ENCODE measurements at regions not wholly inside any gene's neighbourhood (a gene's known extent, or its start where the extent isn't known, plus 50 kb on each side); places are given as distances from the start of the nearest gene placed in this dataset.
"Not testable (repeated sequence)": the region's sequence is repeated elsewhere in the genome, so short reads cannot be mapped to it uniquely, and the experiment has no call there.

- Mint-ChIP-seq H3K27ac (no peak overlapping the region), H3K4me3 (no peak overlapping the region), H3K9me3 (no peaks in the 10 kb centered on the region), H3K4me1 (no peaks in the 10 kb centered on the region), H3K27me3 (peaks cover 7% of the 10 kb centered on the region)
- ATAC-seq (no peak), DNase-seq (no peak)
Observed at GRCh38 chr7:94135180-94135579, 131.0 kb upstream of the BET1 start.

- Mint-ChIP-seq H3K9me3 (no peaks in the 10 kb centered on the region), H3K27ac (no peak overlapping the region), H3K27me3 (peaks cover 24% of the 10 kb centered on the region), H3K4me1 (no peaks in the 10 kb centered on the region), H3K4me3 (no peak overlapping the region)
- ATAC-seq (no peak), DNase-seq (no peak)
Observed at GRCh38 chr7:94142281-94142680, 138.1 kb upstream of the BET1 start.

- no peak overlapping the region for H3K4me3 Mint-ChIP-seq
- ATAC-seq (no peak), DNase-seq (no peak)
- H3K4me1 Mint-ChIP-seq = no peaks in the 10 kb centered on the region
- H3K9me3 Mint-ChIP-seq = no peaks in the 10 kb centered on the region
- no peak overlapping the region for H3K27ac Mint-ChIP-seq
- peaks cover 30% of the 10 kb centered on the region for H3K27me3 Mint-ChIP-seq
Observed at GRCh38 chr7:94145602-94146001, 141.4 kb upstream of the BET1 start.

- DNase-seq (no peak), ATAC-seq (no peak)
- Mint-ChIP-seq H3K4me3 (no peak overlapping the region), H3K9me3 (no peaks in the 10 kb centered on the region), H3K27ac (no peak overlapping the region), H3K4me1 (no peaks in the 10 kb centered on the region), H3K27me3 (peaks cover 30% of the 10 kb centered on the region)
Observed at GRCh38 chr7:94146408-94146807, 142.3 kb upstream of the BET1 start.

GRCh38 chr7:94149789-94150545 is 145.8 kb upstream of the BET1 start:
- DNase-seq = no peak

GRCh38 chr7:94154182-94154581 is 150.0 kb upstream of the BET1 start:
- no peak for ATAC-seq
- DNase-seq = no peak
- Mint-ChIP-seq H3K27me3 (peaks cover 11% of the 10 kb centered on the region), H3K9me3 (no peaks in the 10 kb centered on the region), H3K4me3 (no peak overlapping the region), H3K4me1 (no peaks in the 10 kb centered on the region), H3K27ac (no peak overlapping the region)

More at GRCh38 chr7:94149789-94150545, 145.8 kb upstream of the BET1 start:
- H3K9me3 Mint-ChIP-seq = no peaks in the 10 kb centered on the region
- no peak overlapping the region for H3K4me3 Mint-ChIP-seq
- H3K27me3 Mint-ChIP-seq = peaks cover 23% of the 10 kb centered on the region
- H3K27ac Mint-ChIP-seq = no peak overlapping the region
- H3K4me1 Mint-ChIP-seq = no peaks in the 10 kb centered on the region
- no peak for ATAC-seq

- Mint-ChIP-seq H3K27me3 (peaks cover 6% of the 10 kb centered on the region), H3K4me3 (no peak overlapping the region), H3K9me3 (no peaks in the 10 kb centered on the region), H3K4me1 (no peaks in the 10 kb centered on the region), H3K27ac (no peak overlapping the region)
- DNase-seq (no peak), ATAC-seq (no peak)
Observed at GRCh38 chr7:94154858-94155257, 150.7 kb upstream of the BET1 start.

- H3K4me3 Mint-ChIP-seq, H3K27me3 Mint-ChIP-seq, H3K9me3 Mint-ChIP-seq, H3K27ac Mint-ChIP-seq, DNase-seq, H3K4me1 Mint-ChIP-seq: not testable (repeated sequence)
- peak; percentile 42 for ATAC-seq
Observed at GRCh38 chr7:94157659-94158306, 153.6 kb upstream of the BET1 start.

- ATAC-seq = peak; percentile 45
- peak overlapping the region; percentile 1 to 34 for H3K4me3 Mint-ChIP-seq
Observed at GRCh38 chr7:94160719-94161435, 156.7 kb upstream of the BET1 start.

GRCh38 chr7:94161476-94161875 is 157.3 kb upstream of the BET1 start:
- ATAC-seq (no peak), DNase-seq (no peak)
- Mint-ChIP-seq H3K4me1 (peaks cover 9% of the 10 kb centered on the region), H3K4me3 (no peak overlapping the region), H3K9me3 (no peaks in the 10 kb centered on the region), H3K27me3 (no peaks in the 10 kb centered on the region), H3K27ac (no peak overlapping the region)

More at GRCh38 chr7:94160719-94161435, 156.7 kb upstream of the BET1 start:
- no peak overlapping the region for H3K27ac Mint-ChIP-seq
- H3K27me3 Mint-ChIP-seq = no peaks in the 10 kb centered on the region
- H3K4me1 Mint-ChIP-seq = peaks cover 9% of the 10 kb centered on the region
- DNase-seq = no peak
- no peaks in the 10 kb centered on the region for H3K9me3 Mint-ChIP-seq

GRCh38 chr7:94169682-94170081 is 165.5 kb upstream of the BET1 start:
- Mint-ChIP-seq H3K9me3 (no peaks in the 10 kb centered on the region), H3K4me3 (no peak overlapping the region), H3K4me1 (peaks cover 5% of the 10 kb centered on the region), H3K27ac (no peak overlapping the region), H3K27me3 (peaks cover 28% of the 10 kb centered on the region)
- DNase-seq (no peak), ATAC-seq (no peak)

GRCh38 chr7:94170836-94171235 is 166.7 kb upstream of the BET1 start:
- ATAC-seq (peak; percentile 88), DNase-seq (no peak)
- Mint-ChIP-seq H3K9me3 (no peaks in the 10 kb centered on the region), H3K4me3 (no peak overlapping the region), H3K4me1 (peaks cover 5% of the 10 kb centered on the region), H3K27me3 (peaks cover 28% of the 10 kb centered on the region), H3K27ac (no peak overlapping the region)

GRCh38 chr7:94173436-94173835 is 169.3 kb upstream of the BET1 start:
- H3K4me1 Mint-ChIP-seq = peaks cover 13% of the 10 kb centered on the region
- H3K27me3 Mint-ChIP-seq = peaks cover 39% of the 10 kb centered on the region
- H3K9me3 Mint-ChIP-seq = peaks cover 0 to 6% of the 10 kb centered on the region in 2 donors
- H3K4me3 Mint-ChIP-seq = no peak overlapping the region
- ATAC-seq (no peak), DNase-seq (no peak)
- no peak overlapping the region for H3K27ac Mint-ChIP-seq

GRCh38 chr7:94174375-94174774 is 170.2 kb upstream of the BET1 start:
- peaks cover 38% of the 10 kb centered on the region for H3K27me3 Mint-ChIP-seq
- ATAC-seq = no peak

GRCh38 chr7:94174956-94175355 is 170.8 kb upstream of the BET1 start:
- Mint-ChIP-seq H3K27ac (no peak overlapping the region), H3K4me3 (no peak overlapping the region), H3K9me3 (peaks cover 0 to 6% of the 10 kb centered on the region in 2 donors), H3K27me3 (peaks cover 32% of the 10 kb centered on the region), H3K4me1 (peaks cover 13% of the 10 kb centered on the region)
- ATAC-seq (no peak), DNase-seq (no peak)

More at GRCh38 chr7:94174375-94174774, 170.2 kb upstream of the BET1 start:
- Mint-ChIP-seq H3K4me1 (peaks cover 13% of the 10 kb centered on the region), H3K9me3 (peaks cover 0 to 6% of the 10 kb centered on the region in 2 donors), H3K27ac (no peak overlapping the region), H3K4me3 (no peak overlapping the region)
- DNase-seq = no peak

GRCh38 chr7:94176694-94177200 is 172.6 kb upstream of the BET1 start:
- Mint-ChIP-seq H3K27me3 (peaks cover 23% of the 10 kb centered on the region), H3K4me1 (peaks cover 8% of the 10 kb centered on the region), H3K27ac (no peak overlapping the region), H3K9me3 (peaks cover 0 to 6% of the 10 kb centered on the region in 2 donors), H3K4me3 (no peak overlapping the region)
- DNase-seq = no peak
- no peak for ATAC-seq

Data from stimulated activated naive CD8-positive, alpha-beta T cell treated with anti-CD3 and anti-CD28 coated beads, Interleukin-15, amount 100 ng/mL, for 72 hours (primary cell).